MV-4-11 (cell line): ENCODE measurements at regions not wholly inside any gene's neighbourhood (a gene's known extent, or its start where the extent isn't known, plus 50 kb on each side); places are given as distances from the start of the nearest gene placed in this dataset.
"Not testable (repeated sequence)": the region's sequence is repeated elsewhere in the genome, so short reads cannot be mapped to it uniquely, and the experiment has no call there.

Experiments used
- DNase-seq: peaks from one replicate; lab custom pipeline; 2025; lab: John Stamatoyannopoulos, UW

- peak; percentile 53 for DNase-seq
Measured at GRCh38 chr1:143905214-143906179, 66.3 kb downstream of the FAM72C start.

DNA sequence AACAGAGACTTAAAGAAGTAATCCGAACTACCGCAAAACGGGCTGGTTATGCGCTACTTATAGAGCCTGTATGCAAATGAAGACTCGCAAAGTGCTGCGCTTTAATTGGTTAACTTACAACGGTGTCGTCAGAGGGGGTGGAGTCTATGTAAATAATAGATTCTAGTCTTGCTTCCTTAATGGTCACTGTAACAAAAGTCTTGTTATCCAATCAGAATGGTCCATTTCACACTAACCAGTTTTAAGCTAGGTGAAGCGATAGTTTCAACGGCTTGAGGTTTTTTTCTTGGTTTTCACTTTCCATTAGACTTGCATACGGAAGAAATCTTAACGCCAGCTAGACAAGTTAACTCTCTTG lies 67.2 kb downstream of the FAM72C start:
- DNase-seq = peak; percentile 89

DNA sequence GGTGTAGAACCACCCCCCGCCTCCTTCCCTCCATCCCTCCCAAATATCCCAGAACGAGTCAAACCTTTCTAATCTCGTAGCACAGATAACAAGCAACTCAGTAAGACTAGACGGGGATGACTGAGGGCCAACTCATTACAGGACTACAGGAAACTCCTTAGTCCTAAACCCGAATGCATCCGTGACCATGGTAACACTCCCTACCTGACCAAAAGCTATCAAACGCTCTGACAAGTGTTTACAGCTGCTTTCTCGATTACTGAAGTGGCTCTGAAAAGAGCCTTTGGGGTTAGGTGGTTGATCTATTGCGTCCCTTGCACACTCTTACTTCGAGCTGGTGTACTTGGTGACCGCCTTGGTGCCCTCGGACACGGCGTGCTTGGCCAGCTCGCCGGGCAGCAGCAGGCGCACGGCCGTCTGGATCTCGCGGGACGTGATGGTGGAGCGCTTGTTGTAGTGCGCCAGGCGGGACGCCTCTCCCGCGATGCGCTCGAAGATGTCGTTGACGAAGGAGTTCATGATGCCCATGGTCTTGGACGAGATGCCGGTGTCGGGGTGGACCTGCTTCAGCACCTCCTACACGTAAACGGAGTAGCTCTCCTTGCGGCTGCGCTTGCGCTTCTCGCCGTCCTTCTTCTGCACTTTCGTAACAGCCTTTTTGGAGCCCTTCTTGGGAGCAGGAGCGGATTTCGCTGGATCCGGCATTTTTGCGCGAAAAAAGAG lies 67.7 kb downstream of the FAM72C start:
- not testable (repeated sequence) for DNase-seq

GRCh38 chr1:143896377-143896776 lies 75.4 kb downstream of the FAM72C start:
- not testable (repeated sequence) for DNase-seq

DNA sequence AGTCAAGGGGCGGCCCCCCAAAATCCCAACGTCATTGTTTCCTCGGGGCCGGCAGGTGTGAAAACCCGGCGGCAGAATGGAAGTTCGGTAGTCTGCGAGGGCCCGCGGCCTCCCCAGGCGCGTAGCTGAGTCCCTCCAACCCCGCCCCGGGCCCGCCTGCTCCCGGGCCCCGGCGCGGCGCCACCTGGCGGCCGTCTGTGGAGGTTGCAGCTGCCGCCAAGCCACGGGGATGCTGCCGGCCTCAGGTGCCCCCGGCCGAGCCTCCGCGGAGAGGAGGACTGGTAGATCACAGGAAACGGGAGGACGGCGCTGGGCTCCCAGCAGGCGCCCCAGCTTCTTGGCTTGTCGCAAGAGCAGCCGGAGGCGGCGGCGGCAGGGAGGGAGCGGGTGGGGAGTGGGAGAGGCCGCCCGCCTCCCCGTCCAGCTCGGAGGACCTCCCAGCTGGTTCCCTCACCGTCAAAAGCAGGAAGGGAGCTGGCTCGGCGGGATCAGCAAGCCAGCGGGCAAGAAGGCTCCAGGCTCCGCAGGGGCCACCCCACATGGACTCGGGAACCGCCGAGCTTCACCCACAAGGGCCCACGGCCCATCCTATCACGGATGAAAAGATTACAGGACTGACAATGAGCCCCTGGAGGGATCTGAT lies 86.7 kb downstream of the FAM72C start:
- DNase-seq = not testable (repeated sequence)

DNA sequence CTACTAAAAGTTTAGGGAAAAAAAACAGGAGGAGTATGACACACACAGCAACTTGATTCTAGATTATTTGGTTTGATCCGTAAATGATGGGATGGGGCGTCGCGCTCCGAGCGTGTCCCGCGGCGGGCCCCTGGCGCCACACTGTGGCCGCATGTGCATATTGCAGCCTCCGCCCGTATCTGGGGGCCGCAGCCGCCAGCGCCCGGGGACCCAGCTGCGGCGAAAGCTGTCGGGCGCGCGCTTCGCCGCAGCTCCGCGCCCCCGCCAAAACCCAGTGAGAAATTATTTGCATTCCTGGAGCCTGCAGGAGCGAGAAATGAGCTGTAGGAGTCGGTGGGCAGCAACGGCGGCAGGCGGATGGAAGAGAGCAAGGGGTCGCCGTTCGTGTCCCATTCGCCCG lies 87.3 kb downstream of the FAM72C start:
- DNase-seq = not testable (repeated sequence)

- not testable (repeated sequence) for DNase-seq
Measured at GRCh38 chr1:143879757-143880536, 91.8 kb downstream of the FAM72C start.

GRCh38 chr1:143875947-143876346 lies 95.8 kb downstream of the FAM72C start:
- not testable (repeated sequence) for DNase-seq

DNA sequence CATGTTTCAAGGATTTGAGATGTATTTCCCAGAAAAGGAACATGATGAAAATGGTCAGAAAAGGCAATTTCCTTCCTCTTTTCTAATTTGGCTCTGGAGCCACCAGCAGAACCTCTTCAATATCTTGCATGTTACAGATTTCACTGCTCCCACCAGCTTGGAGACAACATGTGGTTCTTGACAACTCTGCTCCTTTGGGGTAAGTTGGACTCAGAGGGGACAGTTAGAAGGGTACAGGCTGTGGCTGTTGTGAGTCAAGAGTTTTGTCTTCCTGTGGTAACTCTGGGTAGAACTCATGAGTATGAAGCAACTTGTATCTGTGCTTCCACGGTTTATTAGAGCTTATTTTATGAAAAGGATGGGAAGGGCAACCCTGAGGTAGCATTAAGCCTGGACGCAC lies 97.2 kb downstream of the FAM72C start:
- not testable (repeated sequence) for DNase-seq

- DNase-seq = not testable (repeated sequence)
Measured at GRCh38 chr1:143873650-143874049, 98.1 kb downstream of the FAM72C start.

DNA sequence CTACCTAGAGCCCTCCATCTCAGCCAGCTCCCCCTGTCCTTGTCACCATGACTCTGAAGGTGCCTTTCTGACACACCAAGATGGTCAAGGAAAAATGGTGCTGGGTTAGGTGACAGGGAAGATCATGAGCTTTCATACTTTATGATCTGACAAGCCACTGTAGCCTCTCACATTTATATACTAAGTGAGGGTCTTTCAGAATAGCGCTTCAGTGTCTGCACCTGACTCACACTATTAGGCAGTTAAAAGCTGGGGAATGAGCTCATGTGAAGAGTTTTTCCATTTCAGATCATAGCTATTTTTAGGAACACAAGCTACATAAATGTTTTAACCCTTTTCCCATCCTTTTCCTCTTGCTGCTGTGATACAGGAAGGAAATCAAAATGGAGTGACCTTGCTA lies 101.4 kb downstream of the FAM72C start:
- not testable (repeated sequence) for DNase-seq

- DNase-seq = peak; percentile 55
Measured at GRCh38 chr1:143867590-143868220, 104.1 kb downstream of the FAM72C start.

- not testable (repeated sequence) for DNase-seq
Measured at GRCh38 chr1:143863901-143864520, 107.8 kb downstream of the FAM72C start.

DNA sequence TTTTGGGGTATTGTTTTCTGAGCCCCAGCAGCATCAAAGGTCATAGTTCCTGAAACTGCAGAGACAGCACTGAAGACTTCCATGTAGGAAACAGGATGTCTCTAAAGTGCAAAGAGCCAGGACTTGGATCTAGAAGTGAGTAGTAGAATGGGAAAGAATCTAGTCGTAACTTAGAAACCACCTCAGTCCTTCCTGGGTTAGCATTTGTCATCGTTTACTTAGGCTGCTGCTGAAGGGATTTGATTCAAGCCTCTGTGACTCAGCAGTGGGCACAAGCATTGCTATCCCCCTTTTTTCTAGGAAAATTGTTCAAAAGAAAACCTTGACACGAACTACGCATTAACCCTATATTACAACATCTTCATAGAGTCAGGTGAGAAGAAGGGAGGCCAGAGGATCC lies 109.1 kb downstream of the FAM72C start:
- DNase-seq = not testable (repeated sequence)

DNA sequence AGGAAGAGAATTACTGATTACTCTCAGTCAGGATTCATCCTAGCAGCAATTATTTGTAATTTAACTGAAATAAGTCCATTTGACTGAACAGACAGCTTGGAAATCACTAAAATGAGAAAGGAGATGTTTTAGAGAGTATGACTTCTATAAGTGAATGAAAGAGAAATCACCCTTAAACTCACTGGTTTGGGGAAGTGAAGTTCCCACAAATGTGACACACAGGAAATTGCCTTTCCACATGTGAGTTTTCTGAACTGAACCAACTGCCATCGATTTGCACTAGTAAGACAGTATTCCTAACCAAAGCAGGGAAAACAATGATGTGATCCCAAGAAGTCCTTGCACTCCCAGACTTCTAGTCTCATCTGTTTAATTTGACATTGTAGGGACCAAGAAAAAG lies 110.5 kb downstream of the FAM72C start:
- not testable (repeated sequence) for DNase-seq

DNA sequence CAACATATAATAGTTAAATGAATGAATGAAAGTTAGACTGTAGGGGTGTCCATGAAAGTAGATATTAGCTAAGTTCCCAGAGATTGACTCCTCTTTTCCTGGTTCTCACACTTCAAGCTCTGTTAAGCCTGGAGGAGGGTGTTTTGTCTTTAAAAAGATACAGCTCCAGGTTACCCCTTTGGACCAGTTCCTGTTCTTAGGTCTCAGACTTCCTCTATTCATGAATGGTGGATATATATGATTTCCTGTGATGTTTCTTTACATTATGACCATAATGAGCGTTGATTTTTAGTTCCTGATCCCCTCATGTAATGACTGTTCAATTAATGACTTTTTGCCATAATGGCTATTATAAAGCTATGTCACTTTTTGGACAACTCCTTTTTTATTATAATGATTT lies 115.9 kb downstream of the FAM72C start:
- DNase-seq = not testable (repeated sequence)

DNA sequence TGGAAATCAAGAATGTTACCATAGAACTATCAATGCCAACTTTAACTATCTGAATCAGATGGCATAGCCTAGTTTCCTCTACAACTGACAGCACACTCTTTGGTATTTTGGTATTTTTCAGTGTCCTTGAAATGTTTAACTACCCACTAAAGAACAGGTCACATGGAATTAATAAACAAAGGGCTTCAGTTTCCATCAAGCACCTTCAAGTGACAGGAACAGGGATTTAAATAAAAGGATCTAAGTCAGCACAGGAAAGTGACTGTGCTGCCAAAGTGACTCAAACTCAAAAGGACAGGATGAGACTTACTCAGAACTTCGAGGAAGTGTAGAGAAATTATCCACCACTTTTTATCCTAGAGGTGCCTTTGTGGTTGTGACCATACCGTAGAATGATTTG lies 117.7 kb downstream of the FAM72C start:
- DNase-seq = not testable (repeated sequence)

- DNase-seq = not testable (repeated sequence)
Measured at GRCh38 chr1:143850637-143851036, 121.1 kb downstream of the FAM72C start.

- DNase-seq = peak; percentile 37
Measured at GRCh38 chr1:143848859-143849258, 122.9 kb downstream of the FAM72C start.

- DNase-seq = not testable (repeated sequence)
Measured at GRCh38 chr1:143845193-143845592, 126.6 kb downstream of the FAM72C start.

DNA sequence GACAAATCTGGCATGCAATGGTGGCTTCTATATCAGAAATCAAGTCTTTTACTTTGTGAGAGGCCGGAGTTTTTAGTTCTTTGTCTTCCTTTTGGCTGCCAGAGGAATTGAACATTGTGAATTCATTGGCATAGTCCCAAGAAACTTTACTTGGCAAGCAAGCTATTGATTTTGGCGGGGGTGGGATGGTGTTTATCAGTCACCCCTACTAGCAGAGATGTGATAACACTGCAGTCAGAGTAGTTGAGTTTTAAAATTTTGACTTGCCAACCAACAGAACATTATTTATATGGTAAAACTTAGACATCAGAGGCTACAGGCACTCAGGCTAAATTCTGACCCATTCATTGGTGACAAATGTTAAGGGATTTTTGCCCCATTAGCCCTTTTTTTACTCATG lies 129.7 kb downstream of the FAM72C start:
- not testable (repeated sequence) for DNase-seq
